ENCODE measurements at regions not wholly inside any gene's neighbourhood (a gene's known extent, or its start where the extent isn't known, plus 50 kb on each side); places are given as distances from the start of the nearest gene placed in this dataset.

- DNase-seq = no peak
Observed at GRCh38 chr17:79538291-79538690, 72.6 kb downstream of the RBFOX3 start.

- DNase-seq = no peak
Observed at GRCh38 chr17:79537686-79538085, 73.2 kb downstream of the RBFOX3 start.

- no peak for DNase-seq
Observed at GRCh38 chr17:79537061-79537460, 73.8 kb downstream of the RBFOX3 start.

GRCh38 chr17:79536212-79536840 lies 74.5 kb downstream of the RBFOX3 start:
- DNase-seq = no peak

GRCh38 chr17:79535728-79536025 lies 75.2 kb downstream of the RBFOX3 start:
- DNase-seq = no peak

GRCh38 chr17:79534851-79535727 lies 75.8 kb downstream of the RBFOX3 start:
- no peak for DNase-seq

- no peak for DNase-seq
Observed at GRCh38 chr17:79534111-79534510, 76.7 kb downstream of the RBFOX3 start.

- no peak for DNase-seq
Observed at GRCh38 chr17:79533116-79533515, 77.7 kb downstream of the RBFOX3 start.

- no peak for DNase-seq
Observed at GRCh38 chr17:79532107-79532790, 78.6 kb downstream of the RBFOX3 start.

GRCh38 chr17:79531191-79532095 lies 79.4 kb downstream of the RBFOX3 start:
- no peak for DNase-seq

- DNase-seq = no peak
Observed at GRCh38 chr17:79530361-79531105, 80.3 kb downstream of the RBFOX3 start.

GRCh38 chr17:79529661-79530081 lies 81.2 kb downstream of the RBFOX3 start:
- DNase-seq = no peak

GRCh38 chr17:79528592-79529125 lies 82.2 kb downstream of the RBFOX3 start:
- DNase-seq = no peak

- no peak for DNase-seq
Observed at GRCh38 chr17:79527306-79527705, 83.5 kb downstream of the RBFOX3 start.

- DNase-seq = no peak
Observed at GRCh38 chr17:79525793-79526677, 84.8 kb downstream of the RBFOX3 start.

- peak; percentile 8 for DNase-seq
Observed at GRCh38 chr17:79524213-79525187, 86.4 kb downstream of the RBFOX3 start.

- DNase-seq = no peak
Observed at GRCh38 chr17:79522414-79522813, 88.4 kb downstream of the RBFOX3 start.

GRCh38 chr17:79521225-79521624 lies 89.6 kb downstream of the RBFOX3 start:
- DNase-seq = no peak
